GM18507 (cell line): ENCODE measurements at regions not wholly inside any gene's neighbourhood (a gene's known extent, or its start where the extent isn't known, plus 50 kb on each side); places are given as distances from the start of the nearest gene placed in this dataset.

Experiments used
- DNase-seq: peaks from one replicate; pipeline ENCODE4 v3.0.0; 2011; ENCODE audit warnings: low read depth; ENCODE audit not compliant: insufficient read length; ENCODE audit errors: extremely low spot score
- FAIRE-seq: peaks from 2 replicates; lab custom pipeline; 2011; peaks lifted over from hg19 to GRCh38; lab: Jason Lieb, UNC

GRCh38 chr4:161238033-161238432 lies 925.8 kb downstream of the FSTL5 start:
- DNase-seq: no peak

GRCh38 chr4:161237495-161237894 lies 926.3 kb downstream of the FSTL5 start:
- FAIRE-seq (no peak), DNase-seq (no peak)

More at GRCh38 chr4:161238033-161238432, 925.8 kb downstream of the FSTL5 start:
- FAIRE-seq: no peak

GRCh38 chr4:161225327-161225726 lies 938.5 kb downstream of the FSTL5 start:
- no peak for FAIRE-seq

GRCh38 chr4:161222889-161223288 lies 940.9 kb downstream of the FSTL5 start:
- DNase-seq (no peak), FAIRE-seq (no peak)

More at GRCh38 chr4:161225327-161225726, 938.5 kb downstream of the FSTL5 start:
- no peak for DNase-seq

GRCh38 chr4:161208564-161208963 lies 955.2 kb downstream of the FSTL5 start:
- DNase-seq (no peak), FAIRE-seq (no peak)

GRCh38 chr4:161206528-161207080 lies 957.2 kb downstream of the FSTL5 start:
- FAIRE-seq: no peak

GRCh38 chr4:161203865-161204264 lies 959.9 kb downstream of the FSTL5 start:
- no peak for DNase-seq
- FAIRE-seq: no peak

More at GRCh38 chr4:161206528-161207080, 957.2 kb downstream of the FSTL5 start:
- no peak for DNase-seq

- no peak for DNase-seq
Observed at GRCh38 chr4:161197912-161198311, 965.9 kb downstream of the FSTL5 start.

GRCh38 chr4:161197474-161197873 lies 966.3 kb downstream of the FSTL5 start:
- FAIRE-seq (no peak), DNase-seq (no peak)

More at GRCh38 chr4:161197912-161198311, 965.9 kb downstream of the FSTL5 start:
- FAIRE-seq: no peak

GRCh38 chr4:161189286-161190134 lies 974.3 kb downstream of the FSTL5 start:
- DNase-seq (no peak), FAIRE-seq (no peak)

GRCh38 chr4:161188578-161188977 lies 975.2 kb downstream of the FSTL5 start:
- FAIRE-seq (no peak), DNase-seq (no peak)

- DNase-seq: no peak
- FAIRE-seq: no peak
Observed at GRCh38 chr4:161187569-161187968, 976.2 kb downstream of the FSTL5 start.

- FAIRE-seq: no peak
- no peak for DNase-seq
Observed at GRCh38 chr4:161186750-161187149, 977.0 kb downstream of the FSTL5 start.

- no peak for FAIRE-seq
Observed at GRCh38 chr4:161186012-161186411, 977.8 kb downstream of the FSTL5 start.

GRCh38 chr4:161183729-161184128 lies 980.1 kb downstream of the FSTL5 start:
- DNase-seq (no peak), FAIRE-seq (no peak)

More at GRCh38 chr4:161186012-161186411, 977.8 kb downstream of the FSTL5 start:
- no peak for DNase-seq

- FAIRE-seq (no peak), DNase-seq (no peak)
Observed at GRCh38 chr4:161182913-161183312, 980.9 kb downstream of the FSTL5 start.

GRCh38 chr4:161178310-161178709 lies 985.5 kb downstream of the FSTL5 start:
- no peak for FAIRE-seq
- DNase-seq: no peak

- no peak for FAIRE-seq
- no peak for DNase-seq
Observed at GRCh38 chr4:161172396-161173026, 991.3 kb downstream of the FSTL5 start.

GRCh38 chr4:161167539-161167938 lies 996.3 kb downstream of the FSTL5 start:
- FAIRE-seq (no peak), DNase-seq (no peak)

GRCh38 chr4:161160718-161161117 lies 1003.1 kb downstream of the FSTL5 start:
- FAIRE-seq: no peak
- no peak for DNase-seq
